Stomach (tissue), 4 donors: ENCODE measurements at regions not wholly inside any gene's neighbourhood (a gene's known extent, or its start where the extent isn't known, plus 50 kb on each side); places are given as distances from the start of the nearest gene placed in this dataset.

ENCODE experiments used
- POLR2A ChIP-seq, 4 donors: fragments of 450-650 bp; IDR thresholded peaks; one replicate each; pipeline ENCODE4 v1.6.1; 2016; ENCODE audit warnings: antibody characterized with exemption in 4 of 4, control low read depth in 2 of 4, mild to moderate bottlenecking in 1 of 4, moderate library complexity in 1 of 4
- TF ChIP-seq, protein P1 (sequence below), 7 experiments: fragments of 450-650 bp in 4 of 7; fragments of 200-600 bp in 3 of 7; sonication (generic) in 3 of 7; IDR thresholded peaks; one replicate each; pipeline ENCODE4 v1.5.1; 2016 to 2019; ENCODE audit warnings: antibody characterized with exemption in 7 of 7, control low read depth in 2 of 7, mild to moderate bottlenecking in 1 of 7

GRCh38 chr3:59677747-59678702, 628.2 kb upstream of the CFAP20DC start:
- no peak for TF ChIP-seq POLR2A (IDR thresholded peaks at IDR 0.05)
- TF ChIP-seq, protein P1, sequence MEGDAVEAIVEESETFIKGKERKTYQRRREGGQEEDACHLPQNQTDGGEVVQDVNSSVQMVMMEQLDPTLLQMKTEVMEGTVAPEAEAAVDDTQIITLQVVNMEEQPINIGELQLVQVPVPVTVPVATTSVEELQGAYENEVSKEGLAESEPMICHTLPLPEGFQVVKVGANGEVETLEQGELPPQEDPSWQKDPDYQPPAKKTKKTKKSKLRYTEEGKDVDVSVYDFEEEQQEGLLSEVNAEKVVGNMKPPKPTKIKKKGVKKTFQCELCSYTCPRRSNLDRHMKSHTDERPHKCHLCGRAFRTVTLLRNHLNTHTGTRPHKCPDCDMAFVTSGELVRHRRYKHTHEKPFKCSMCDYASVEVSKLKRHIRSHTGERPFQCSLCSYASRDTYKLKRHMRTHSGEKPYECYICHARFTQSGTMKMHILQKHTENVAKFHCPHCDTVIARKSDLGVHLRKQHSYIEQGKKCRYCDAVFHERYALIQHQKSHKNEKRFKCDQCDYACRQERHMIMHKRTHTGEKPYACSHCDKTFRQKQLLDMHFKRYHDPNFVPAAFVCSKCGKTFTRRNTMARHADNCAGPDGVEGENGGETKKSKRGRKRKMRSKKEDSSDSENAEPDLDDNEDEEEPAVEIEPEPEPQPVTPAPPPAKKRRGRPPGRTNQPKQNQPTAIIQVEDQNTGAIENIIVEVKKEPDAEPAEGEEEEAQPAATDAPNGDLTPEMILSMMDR (IDR thresholded peaks at IDR 0.05), result no peak
